SK-N-SH treated with all-trans-retinoic acid at 6 μM for 48 hours (cell line): ENCODE measurements at regions not wholly inside any gene's neighbourhood (a gene's known extent, or its start where the extent isn't known, plus 50 kb on each side); places are given as distances from the start of the nearest gene placed in this dataset.
"Not testable (repeated sequence)": the region's sequence is repeated elsewhere in the genome, so short reads cannot be mapped to it uniquely, and the experiment has no call there.

Source experiments
- ATAC-seq: fragments of 200-7000 bp; cut with Tn5 transposase; 3 replicates; pipeline ENCODE4 v1.9.1; 2020; ENCODE audit warnings: mild to moderate bottlenecking, moderate library complexity
- ARNTL ChIP-seq: fragments of 450-650 bp; formaldehyde crosslinking; IDR thresholded peaks from 2 replicates; pipeline ENCODE4 v1.5.0; 2020; ENCODE audit warnings: low read depth, mild to moderate bottlenecking, moderate library complexity, borderline replicate concordance
- BACH2 ChIP-seq: fragments of 250-450 bp; sonication (Bioruptor Pico); IDR thresholded peaks from 2 replicates; pipeline ENCODE4 v1.9.0; 2021; ENCODE audit warnings: mild to moderate bottlenecking, borderline replicate concordance
- CREB5 ChIP-seq: fragments of 250-450 bp; sonication (Bioruptor Pico); IDR thresholded peaks from 2 replicates; pipeline ENCODE4 v1.5.1; 2020; ENCODE audit warnings: low read depth, mild to moderate bottlenecking, moderate library complexity
- CSDC2 ChIP-seq: fragments of 250-450 bp; sonication (Bioruptor Pico); IDR thresholded peaks from 2 replicates; pipeline ENCODE4 v1.5.0; 2020; ENCODE audit warnings: mild to moderate bottlenecking, moderate library complexity
- ESRRG ChIP-seq: fragments of 250-450 bp; sonication (Bioruptor Pico); IDR thresholded peaks from 2 replicates; pipeline ENCODE4 v1.6.1; 2021; ENCODE audit warnings: mild to moderate bottlenecking
- GLIS3 ChIP-seq: fragments of 250-450 bp; sonication (Bioruptor Pico); IDR thresholded peaks from 2 replicates; pipeline ENCODE4 v1.5.0; 2020; ENCODE audit warnings: mild to moderate bottlenecking, moderate library complexity
- ISL1 ChIP-seq: fragments of 250-450 bp; sonication (Bioruptor Pico); IDR thresholded peaks from 2 replicates; pipeline ENCODE4 v2.1.2; 2022; ENCODE audit warnings: mild to moderate bottlenecking, moderate library complexity
- OSR1 ChIP-seq: fragments of 250-450 bp; sonication (Bioruptor Pico); IDR thresholded peaks from 2 replicates; pipeline ENCODE4 v1.8.0; 2022; ENCODE audit warnings: moderate library complexity, mild to moderate bottlenecking, inconsistent platforms
- PATZ1 ChIP-seq: fragments of 250-450 bp; sonication (Bioruptor Pico); IDR thresholded peaks from 2 replicates; pipeline ENCODE4 v1.8.0; 2020; ENCODE audit warnings: mild to moderate bottlenecking, moderate library complexity, borderline replicate concordance
- POU6F1 ChIP-seq: fragments of 250-450 bp; sonication (Bioruptor Pico); IDR thresholded peaks from 2 replicates; pipeline ENCODE4 v1.8.0; 2021; ENCODE audit warnings: low read depth, mild to moderate bottlenecking, moderate library complexity, borderline replicate concordance
- PPARA ChIP-seq: fragments of 250-450 bp; sonication (Bioruptor Pico); IDR thresholded peaks from 2 replicates; pipeline ENCODE4 v1.5.0; 2020; ENCODE audit warnings: mild to moderate bottlenecking, borderline replicate concordance
- RARB ChIP-seq: fragments of 250-450 bp; sonication (Bioruptor Pico); IDR thresholded peaks from 2 replicates; pipeline ENCODE4 v1.8.0; 2021; ENCODE audit warnings: mild to moderate bottlenecking, moderate library complexity
- SNAI2 ChIP-seq: fragments of 250-450 bp; sonication (Bioruptor Pico); IDR thresholded peaks from 2 replicates; pipeline ENCODE4 v1.5.0; 2020; ENCODE audit warnings: mild to moderate bottlenecking, moderate library complexity
- TCF4 ChIP-seq: fragments of 250-450 bp; sonication (Bioruptor Pico); IDR thresholded peaks from 2 replicates; pipeline ENCODE4 v1.8.0; 2021; ENCODE audit warnings: mild to moderate bottlenecking, moderate library complexity, borderline replicate concordance
- TOX ChIP-seq: fragments of 250-450 bp; sonication (Bioruptor Pico); IDR thresholded peaks from 2 replicates; pipeline ENCODE4 v1.8.0; 2021; ENCODE audit warnings: mild to moderate bottlenecking, moderate library complexity, borderline replicate concordance
- ZC3H10 ChIP-seq: fragments of 250-450 bp; sonication (Bioruptor Pico); IDR thresholded peaks from 2 replicates; pipeline ENCODE4 v1.5.1; 2021; ENCODE audit warnings: mild to moderate bottlenecking, moderate library complexity
- ZFP3 ChIP-seq: fragments of 250-450 bp; sonication (Bioruptor Pico); IDR thresholded peaks from 2 replicates; pipeline ENCODE4 v1.5.0; 2020; ENCODE audit warnings: mild to moderate bottlenecking, moderate library complexity
- ZFP30 ChIP-seq: fragments of 450-650 bp; formaldehyde crosslinking; IDR thresholded peaks from 2 replicates; pipeline ENCODE4 v1.5.0; 2022; ENCODE audit warnings: mild to moderate bottlenecking, moderate library complexity
- ZNF565 ChIP-seq: fragments of 450-650 bp; formaldehyde crosslinking; conservative IDR thresholded peaks from 2 replicates; pipeline ENCODE4 v1.5.0; 2020; ENCODE audit warnings: low read depth, mild to moderate bottlenecking, moderate library complexity
- ZNF70 ChIP-seq: fragments of 450-650 bp; formaldehyde crosslinking; IDR thresholded peaks from 2 replicates; pipeline ENCODE4 v1.5.0; 2020; ENCODE audit warnings: mild to moderate bottlenecking, moderate library complexity
- ZNF8 ChIP-seq: fragments of 450-650 bp; formaldehyde crosslinking; IDR thresholded peaks from 2 replicates; pipeline ENCODE4 v1.5.0; 2020; ENCODE audit warnings: mild to moderate bottlenecking, moderate library complexity
- TF ChIP-seq, protein P1 (sequence below): fragments of 250-450 bp; sonication (Bioruptor Pico); IDR thresholded peaks from 2 replicates; pipeline ENCODE4 v1.5.1; 2021; ENCODE audit warnings: mild to moderate bottlenecking, moderate library complexity

- TF ChIP-seq POU6F1 (CRISPR knock-in tag), result no peak
- TF ChIP-seq TCF4 (CRISPR knock-in tag), result peak; percentile 58; the same call in 1 of the 2 replicates
- TF ChIP-seq ESRRG (CRISPR knock-in tag), result 0 out of 2 replicates have a peak, but pooled peaks have one; percentile 32
- TF ChIP-seq GLIS3, result no peak
- TF ChIP-seq ZC3H10 (CRISPR knock-in tag), result no peak
- no peak for TF ChIP-seq CSDC2 (CRISPR knock-in tag)
- TF ChIP-seq PPARA (CRISPR knock-in tag), result no peak
- peak; percentile 85 for TF ChIP-seq ISL1 (CRISPR knock-in tag)
- 0 out of 2 replicates have a peak, but pooled peaks have one; percentile 31 for TF ChIP-seq ARNTL (CRISPR knock-in tag)
- no peak for TF ChIP-seq ZNF8 (CRISPR knock-in tag)
- TF ChIP-seq SNAI2 (CRISPR knock-in tag), result no peak
- TF ChIP-seq BACH2, result no peak
- TF ChIP-seq ZFP30, result no peak
- no peak for TF ChIP-seq ZNF70
- TF ChIP-seq OSR1 (CRISPR knock-in tag), result no peak
Observed at GRCh38 chr14:61610900-61611299, 84.4 kb upstream of the HIF1A start (continued).

DNA sequence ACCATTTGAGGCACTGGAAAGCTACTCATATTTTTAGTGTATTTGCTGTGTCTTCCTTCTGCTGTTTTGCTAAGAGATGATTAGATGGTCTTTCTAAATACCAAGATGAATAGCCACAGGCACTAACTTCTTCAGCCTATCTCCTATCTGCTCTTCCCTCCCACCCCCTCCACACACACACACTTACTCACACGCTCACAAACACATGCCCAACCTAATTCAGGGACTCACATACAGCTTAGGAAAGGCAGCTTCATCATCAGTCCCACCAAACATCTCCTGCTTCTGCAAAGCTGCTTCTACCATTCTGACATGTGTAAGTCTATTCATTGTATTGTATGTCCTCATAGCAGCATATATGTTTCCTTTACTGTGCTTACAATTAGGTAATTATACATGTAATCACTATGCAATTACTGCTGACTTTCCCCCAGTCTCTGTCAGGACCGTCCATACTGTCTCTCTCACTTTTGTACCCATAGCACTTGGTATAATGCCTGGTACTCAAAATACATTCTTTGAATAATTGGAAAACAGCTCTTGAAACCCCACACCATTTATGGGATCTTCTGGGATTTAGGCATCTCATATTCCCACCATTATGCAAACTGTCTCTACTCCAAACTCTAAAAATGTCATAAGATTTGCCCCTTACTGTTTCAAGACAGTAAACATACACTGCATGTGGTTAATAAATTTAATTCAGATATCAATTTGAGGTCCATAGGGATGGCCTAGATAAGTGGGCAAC is 83.3 kb upstream of the HIF1A start:
- ATAC-seq, result no peak
- TF ChIP-seq ISL1 (CRISPR knock-in tag), result no peak
- TF ChIP-seq CREB5 (CRISPR knock-in tag), result no peak
- TF ChIP-seq PPARA (CRISPR knock-in tag), result no peak
- TF ChIP-seq, protein P1, sequence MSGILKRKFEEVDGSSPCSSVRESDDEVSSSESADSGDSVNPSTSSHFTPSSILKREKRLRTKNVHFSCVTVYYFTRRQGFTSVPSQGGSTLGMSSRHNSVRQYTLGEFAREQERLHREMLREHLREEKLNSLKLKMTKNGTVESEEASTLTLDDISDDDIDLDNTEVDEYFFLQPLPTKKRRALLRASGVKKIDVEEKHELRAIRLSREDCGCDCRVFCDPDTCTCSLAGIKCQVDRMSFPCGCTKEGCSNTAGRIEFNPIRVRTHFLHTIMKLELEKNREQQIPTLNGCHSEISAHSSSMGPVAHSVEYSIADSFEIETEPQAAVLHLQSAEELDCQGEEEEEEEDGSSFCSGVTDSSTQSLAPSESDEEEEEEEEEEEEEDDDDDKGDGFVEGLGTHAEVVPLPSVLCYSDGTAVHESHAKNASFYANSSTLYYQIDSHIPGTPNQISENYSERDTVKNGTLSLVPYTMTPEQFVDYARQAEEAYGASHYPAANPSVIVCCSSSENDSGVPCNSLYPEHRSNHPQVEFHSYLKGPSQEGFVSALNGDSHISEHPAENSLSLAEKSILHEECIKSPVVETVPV (CRISPR knock-in tag), result no peak
- TF ChIP-seq TOX (CRISPR knock-in tag), result no peak
- TF ChIP-seq SNAI2 (CRISPR knock-in tag), result no peak
- no peak for TF ChIP-seq TCF4 (CRISPR knock-in tag)
- no peak for TF ChIP-seq ZNF565 (CRISPR knock-in tag)
- TF ChIP-seq ZFP30, result no peak
- no peak for TF ChIP-seq ARNTL (CRISPR knock-in tag)
- TF ChIP-seq ZNF8 (CRISPR knock-in tag), result no peak
- no peak for TF ChIP-seq POU6F1 (CRISPR knock-in tag)
- TF ChIP-seq GLIS3, result no peak
- TF ChIP-seq PATZ1 (CRISPR knock-in tag), result no peak
- no peak for TF ChIP-seq ESRRG (CRISPR knock-in tag)

DNA sequence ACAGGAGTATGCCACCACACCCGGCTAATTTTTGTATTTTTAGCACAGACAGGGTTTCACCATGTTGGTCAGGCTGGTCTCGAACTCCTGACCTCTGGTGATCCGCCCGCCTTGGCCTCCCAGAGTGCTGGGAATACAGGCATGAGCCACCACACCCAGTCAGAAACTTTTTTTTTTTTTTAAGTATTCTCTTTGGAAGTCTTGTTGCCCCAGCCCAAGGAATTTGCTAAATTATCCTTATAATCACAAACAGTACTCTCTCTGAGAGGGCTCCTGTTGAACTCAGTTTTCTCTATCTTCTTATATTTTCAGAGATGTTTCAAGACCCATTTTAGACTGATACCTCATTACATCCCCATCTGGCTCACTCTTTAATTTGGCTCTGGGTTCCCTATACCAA is 82.3 kb upstream of the HIF1A start:
- not testable (repeated sequence) for ATAC-seq

- TF ChIP-seq PPARA (CRISPR knock-in tag) (no peak), POU6F1 (CRISPR knock-in tag) (no peak), RARB (CRISPR knock-in tag) (no peak), ZFP3 (no peak), SNAI2 (CRISPR knock-in tag) (no peak), CSDC2 (CRISPR knock-in tag) (no peak), TOX (CRISPR knock-in tag) (no peak), ZC3H10 (CRISPR knock-in tag) (no peak), CREB5 (CRISPR knock-in tag) (no peak), ZNF8 (CRISPR knock-in tag) (no peak), ZNF565 (CRISPR knock-in tag) (no peak), OSR1 (CRISPR knock-in tag) (no peak), ARNTL (CRISPR knock-in tag) (no peak), TCF4 (CRISPR knock-in tag) (no peak), ESRRG (CRISPR knock-in tag) (no peak), ZFP30 (no peak)
- no peak for ATAC-seq
Observed at GRCh38 chr14:61614693-61615092, 80.6 kb upstream of the HIF1A start.
